C4-2B (cell line): ENCODE measurements at regions not wholly inside any gene's neighbourhood (a gene's known extent, or its start where the extent isn't known, plus 50 kb on each side); places are given as distances from the start of the nearest gene placed in this dataset.

Experiments used
- CTCF ChIP-seq: fragments of 450-650 bp; conservative IDR thresholded peaks from 2 replicates; pipeline ENCODE4 v1.5.1; 2017; ENCODE audit warnings: mild to moderate bottlenecking
- ZFX ChIP-seq: fragments of 450-650 bp; IDR thresholded peaks from 2 replicates; pipeline ENCODE4 v1.6.1; 2017

GRCh38 chr6:55033016-55033546, 141.2 kb upstream of the HCRTR2 start:
- TF ChIP-seq ZFX (no peak), CTCF (no peak)
